ENCODE measurements at regions not wholly inside any gene's neighbourhood (a gene's known extent, or its start where the extent isn't known, plus 50 kb on each side); places are given as distances from the start of the nearest gene placed in this dataset.

GRCh38 chr2:225794652-225795400 is 395.3 kb downstream of the NYAP2 start:
- Mint-ChIP-seq H3K36me3 (ENCODE audit: low read depth) (no peaks in the 10 kb centered on the region), H3K27ac (peak overlapping the region in 1 of 3 experiments; percentile 20), H3K9me3 (no peaks in the 10 kb centered on the region), H3K4me3 (no peak overlapping the region), H3K27me3 (ENCODE audit: low read depth) (peaks cover 3% of the 10 kb centered on the region), H3K4me1 (peaks cover 21% of the 10 kb centered on the region)
- TF ChIP-seq, protein P1, sequence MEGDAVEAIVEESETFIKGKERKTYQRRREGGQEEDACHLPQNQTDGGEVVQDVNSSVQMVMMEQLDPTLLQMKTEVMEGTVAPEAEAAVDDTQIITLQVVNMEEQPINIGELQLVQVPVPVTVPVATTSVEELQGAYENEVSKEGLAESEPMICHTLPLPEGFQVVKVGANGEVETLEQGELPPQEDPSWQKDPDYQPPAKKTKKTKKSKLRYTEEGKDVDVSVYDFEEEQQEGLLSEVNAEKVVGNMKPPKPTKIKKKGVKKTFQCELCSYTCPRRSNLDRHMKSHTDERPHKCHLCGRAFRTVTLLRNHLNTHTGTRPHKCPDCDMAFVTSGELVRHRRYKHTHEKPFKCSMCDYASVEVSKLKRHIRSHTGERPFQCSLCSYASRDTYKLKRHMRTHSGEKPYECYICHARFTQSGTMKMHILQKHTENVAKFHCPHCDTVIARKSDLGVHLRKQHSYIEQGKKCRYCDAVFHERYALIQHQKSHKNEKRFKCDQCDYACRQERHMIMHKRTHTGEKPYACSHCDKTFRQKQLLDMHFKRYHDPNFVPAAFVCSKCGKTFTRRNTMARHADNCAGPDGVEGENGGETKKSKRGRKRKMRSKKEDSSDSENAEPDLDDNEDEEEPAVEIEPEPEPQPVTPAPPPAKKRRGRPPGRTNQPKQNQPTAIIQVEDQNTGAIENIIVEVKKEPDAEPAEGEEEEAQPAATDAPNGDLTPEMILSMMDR (IDR thresholded peaks at IDR 0.05; ENCODE audit: unreplicated experiment in 3 of 3) = no peak

- peaks cover 21% of the 10 kb centered on the region for H3K4me1 Mint-ChIP-seq
- H3K27me3 Mint-ChIP-seq (ENCODE audit: low read depth) = peaks cover 3% of the 10 kb centered on the region
- H3K9me3 Mint-ChIP-seq = peaks cover 3% of the 10 kb centered on the region
- H3K27ac Mint-ChIP-seq = peak overlapping the region; percentile 20 to 75 (median 65)
- TF ChIP-seq, protein P1 (IDR thresholded peaks at IDR 0.05; ENCODE audit: unreplicated experiment in 3 of 3) = no peak
- no peaks in the 10 kb centered on the region for H3K36me3 Mint-ChIP-seq (ENCODE audit: low read depth)
- H3K4me3 Mint-ChIP-seq = no peak overlapping the region
These were observed 394.4 kb downstream of the NYAP2 start for GRCh38 chr2:225793736-225794550.

DNA sequence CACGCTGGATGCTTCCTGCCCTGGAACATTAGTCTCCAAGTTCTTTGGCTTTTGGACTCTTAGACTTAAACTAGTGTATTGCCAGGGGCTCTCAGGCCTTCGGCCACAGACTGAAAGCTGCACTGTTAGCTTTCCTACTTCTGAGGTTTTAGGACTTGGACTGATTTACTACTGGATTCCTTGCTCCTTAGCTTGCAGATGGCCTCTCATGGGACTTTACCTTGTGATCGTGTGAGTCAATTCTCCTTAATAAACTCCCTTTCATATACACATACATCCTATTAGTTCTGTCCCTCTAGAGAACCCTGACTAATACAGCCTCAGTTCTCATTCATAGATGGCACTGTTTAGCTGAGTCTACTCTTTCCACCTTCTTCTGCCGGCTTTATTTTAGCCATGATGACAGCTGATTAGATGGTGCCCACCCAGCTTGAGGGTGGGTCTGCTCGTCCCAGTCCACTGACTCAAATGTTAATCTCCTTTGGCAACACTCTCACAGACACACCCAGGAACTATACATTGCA is 389.1 kb downstream of the NYAP2 start:
- H3K4me3 Mint-ChIP-seq = no peak overlapping the region
- no peaks in the 10 kb centered on the region for H3K27me3 Mint-ChIP-seq (ENCODE audit: low read depth)
- H3K9me3 Mint-ChIP-seq = peaks cover 3% of the 10 kb centered on the region

GRCh38 chr2:225787497-225787896 is 388.0 kb downstream of the NYAP2 start:
- no peaks in the 10 kb centered on the region for H3K36me3 Mint-ChIP-seq (ENCODE audit: low read depth)
- peaks cover 10% of the 10 kb centered on the region for H3K4me1 Mint-ChIP-seq
- H3K9me3 Mint-ChIP-seq = peaks cover 3% of the 10 kb centered on the region
- H3K27me3 Mint-ChIP-seq (ENCODE audit: low read depth) = no peaks in the 10 kb centered on the region
- TF ChIP-seq, protein P1 (IDR thresholded peaks at IDR 0.05; ENCODE audit: unreplicated experiment in 3 of 3) = no peak
- H3K4me3 Mint-ChIP-seq = no peak overlapping the region
- H3K27ac Mint-ChIP-seq = peak overlapping the region in 1 of 3 experiments; percentile 80

More for the DNA sequence above, 389.1 kb downstream of the NYAP2 start:
- Mint-ChIP-seq H3K4me1 (peaks cover 16% of the 10 kb centered on the region), H3K27ac (peak overlapping the region in 1 of 3 experiments; percentile 80), H3K36me3 (ENCODE audit: low read depth) (no peaks in the 10 kb centered on the region)
- TF ChIP-seq, protein P1 (IDR thresholded peaks at IDR 0.05; ENCODE audit: unreplicated experiment in 3 of 3) = no peak

DNA sequence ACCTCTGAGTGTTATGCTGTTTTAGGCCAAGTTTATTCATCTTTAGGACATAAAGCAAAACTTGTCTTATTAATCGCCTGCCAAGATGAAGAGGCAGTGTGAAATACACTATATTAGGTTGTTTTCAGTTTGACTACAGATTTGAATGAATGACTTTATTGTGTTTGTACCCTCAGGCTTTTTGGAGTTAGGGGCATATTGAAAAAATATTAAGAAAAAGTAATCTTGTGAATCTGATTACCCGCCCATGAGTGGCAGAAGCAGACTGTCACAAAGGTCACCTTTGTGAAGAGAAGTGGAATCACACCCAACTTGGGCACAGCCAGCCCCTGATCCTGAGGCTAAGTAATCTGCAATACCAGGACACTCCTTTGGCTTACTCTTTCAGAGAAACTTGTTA is 382.5 kb downstream of the NYAP2 start:
- TF ChIP-seq, protein P1 (IDR thresholded peaks at IDR 0.05; ENCODE audit: unreplicated experiment in 3 of 3) = no peak
- Mint-ChIP-seq H3K9me3 (no peaks in the 10 kb centered on the region), H3K36me3 (ENCODE audit: low read depth) (no peaks in the 10 kb centered on the region), H3K4me3 (no peak overlapping the region), H3K27me3 (ENCODE audit: low read depth) (no peaks in the 10 kb centered on the region), H3K27ac (no peak overlapping the region), H3K4me1 (no peaks in the 10 kb centered on the region)

All from nephron (organoid).